A549 (cell line): ENCODE measurements at regions not wholly inside any gene's neighbourhood (a gene's known extent, or its start where the extent isn't known, plus 50 kb on each side); places are given as distances from the start of the nearest gene placed in this dataset.

ENCODE experiments used
- ATAC-seq, 2 experiments: fragments of 200-7000 bp in 1 of 2; fragments of >200 bp in 1 of 2; cut with Nextera tagmentation in 1 of 2; cut with Tn5 transposase in 1 of 2; 3 replicates each; pipeline versions ENCODE4 v1.8.0 to v1.9.1; 2018 to 2020; ENCODE audit warnings: mild to moderate bottlenecking in 1 of 2, moderate library complexity in 1 of 2
- CTCF ChIA-PET: fragments of 300-600 bp; sonication (Branson Sonifier 250); formaldehyde crosslinking; extraction: SDS; loops from one replicate; lab custom pipeline; 2021; ENCODE audit warnings: antibody characterized with exemption, inconsistent platforms; lab: Yijun Ruan, JAX
- POLR2A ChIA-PET: fragments of 350-600 bp; formaldehyde crosslinking; extraction: SDS; loops from one replicate; lab custom pipeline; 2021; ENCODE audit warnings: antibody characterized with exemption, inconsistent platforms; lab: Yijun Ruan, JAX
- DNase-seq, 2 experiments: peaks; one replicate each; pipeline versions ENCODE4 v3.0.0 to v3.0.0-alpha.2; 2011 to 2016; ENCODE audit warnings: low read depth in 1 of 2, low spot score in 1 of 2
- FAIRE-seq: peaks from 2 replicates; lab custom pipeline; 2011; peaks lifted over from hg19 to GRCh38; lab: Jason Lieb, UNC
- H3K27ac ChIP-seq, 2 experiments: fragments of >200 bp; sonication (Bioruptor Twin); formaldehyde crosslinking; 3 replicates each; pipeline ENCODE4 v1.5.1; 2016 to 2017
- H3K4me1 ChIP-seq: fragments of >200 bp; sonication (Bioruptor Twin); formaldehyde crosslinking; 3 replicates; pipeline ENCODE4 v1.6.1; 2016
- H3K4me2 ChIP-seq: fragments of >200 bp; sonication (Bioruptor Twin); formaldehyde crosslinking; 3 replicates; pipeline ENCODE4 v1.6.1; 2016
- H3K4me3 ChIP-seq: fragments of >200 bp; sonication (Bioruptor Twin); formaldehyde crosslinking; 3 replicates; pipeline ENCODE4 v1.5.1; 2016
- H3K9me3 ChIP-seq: fragments of >200 bp; sonication (Bioruptor Twin); formaldehyde crosslinking; 3 replicates; pipeline ENCODE4 v1.6.1; 2016
- ATOH8 ChIP-seq: fragments of 250-450 bp; sonication (Bioruptor Pico); IDR thresholded peaks from 2 replicates; pipeline ENCODE4 v1.5.0; 2020; ENCODE audit warnings: low read depth, mild to moderate bottlenecking, moderate library complexity
- BCL3 ChIP-seq: fragments of >200 bp; sonication (Bioruptor Twin); formaldehyde crosslinking; IDR thresholded peaks from 3 replicates; pipeline ENCODE4 v1.6.1; 2016
- CEBPB ChIP-seq, 2 experiments: fragments of >200 bp in 1 of 2; sonication (Bioruptor Twin) in 1 of 2; formaldehyde crosslinking in 1 of 2; IDR thresholded peaks; 2 replicates each; pipeline ENCODE4 v1.6.1; 2012 to 2016
- CHD2 ChIP-seq: fragments of 150-350 bp; IDR thresholded peaks from 2 replicates; pipeline ENCODE4 v1.6.1; 2014; ENCODE audit warnings: low read length; ENCODE audit not compliant: partially characterized antibody
- CHD4 ChIP-seq: fragments of 200-600 bp; sonication (generic); IDR thresholded peaks from 2 replicates; pipeline ENCODE4 v1.6.1; 2016; ENCODE audit warnings: antibody characterized with exemption, mild to moderate bottlenecking, borderline replicate concordance
- CTCF ChIP-seq: fragments of >200 bp; sonication (Bioruptor Twin); formaldehyde crosslinking; IDR thresholded peaks from 3 replicates; pipeline ENCODE4 v1.5.1; 2016
- FOSB ChIP-seq: fragments of 250-450 bp; sonication (Bioruptor Pico); IDR thresholded peaks from 2 replicates; pipeline ENCODE4 v1.5.0; 2020; ENCODE audit warnings: mild to moderate bottlenecking, moderate library complexity
- FOSL2 ChIP-seq, 2 experiments: fragments of 450-650 bp in 1 of 2; fragments of >200 bp in 1 of 2; sonication (Bioruptor Twin) in 1 of 2; formaldehyde crosslinking; IDR thresholded peaks; 2 replicates each; pipeline versions ENCODE4 v1.5.0 to v1.6.1; 2016 to 2020; ENCODE audit warnings: mild to moderate bottlenecking in 1 of 2, moderate library complexity in 1 of 2
- HDAC2 ChIP-seq: fragments of 200-600 bp; sonication (generic); IDR thresholded peaks from 2 replicates; pipeline ENCODE4 v1.6.1; 2016
- HOXB5 ChIP-seq: fragments of 250-450 bp; sonication (Bioruptor Pico); IDR thresholded peaks from 2 replicates; pipeline ENCODE4 v1.5.0; 2020; ENCODE audit warnings: mild to moderate bottlenecking, moderate library complexity
- JUN ChIP-seq, 2 experiments: fragments of >200 bp; sonication (Bioruptor Twin); formaldehyde crosslinking; IDR thresholded peaks; 2 replicates in 1 of 2; 3 replicates in 1 of 2; pipeline ENCODE4 v1.6.1; 2016 to 2017
- JUNB ChIP-seq: fragments of >200 bp; sonication (Bioruptor Twin); formaldehyde crosslinking; IDR thresholded peaks from 2 replicates; pipeline ENCODE4 v1.6.1; 2016
- KDM1A ChIP-seq: fragments of 200-600 bp; sonication (generic); IDR thresholded peaks from 2 replicates; pipeline ENCODE4 v1.6.1; 2016; ENCODE audit warnings: low read depth, mild to moderate bottlenecking
- NFE2L2 ChIP-seq: fragments of 150-350 bp; conservative IDR thresholded peaks from 2 replicates; pipeline ENCODE4 v1.6.1; 2014; ENCODE audit warnings: low read length
- RAD21 ChIP-seq, 2 experiments: fragments of >200 bp in 1 of 2; sonication (Bioruptor Twin) in 1 of 2; formaldehyde crosslinking in 1 of 2; IDR thresholded peaks in 1 of 2; conservative IDR thresholded peaks in 1 of 2; 2 replicates in 1 of 2; 3 replicates in 1 of 2; pipeline ENCODE4 v1.6.1; 2012 to 2018; ENCODE audit warnings: inconsistent platforms in 1 of 2
- RCOR1 ChIP-seq: fragments of 150-350 bp; IDR thresholded peaks from 2 replicates; pipeline ENCODE4 v1.6.1; 2014; ENCODE audit warnings: antibody characterized with exemption, low read length, low read depth
- SREBF2 ChIP-seq: fragments of 450-650 bp; IDR thresholded peaks from 2 replicates; pipeline ENCODE4 v1.6.1; 2014; ENCODE audit warnings: mild to moderate bottlenecking, moderate library complexity
- ZC3H11A ChIP-seq: fragments of 450-650 bp; IDR thresholded peaks from 2 replicates; pipeline ENCODE4 v1.6.1; 2014; ENCODE audit warnings: antibody characterized with exemption, mild to moderate bottlenecking
- WGBS: methylation state at CpG from one replicate; pipeline ENCODE4 v1.1.6; 2017; ENCODE audit errors: missing lambda C conversion rate; 5-methylcytosine and 5-hydroxymethylcytosine counted together
- TF ChIP-seq, protein P1 (sequence below): IDR thresholded peaks from 2 replicates; pipeline ENCODE4 v1.6.1; 2012

DNA sequence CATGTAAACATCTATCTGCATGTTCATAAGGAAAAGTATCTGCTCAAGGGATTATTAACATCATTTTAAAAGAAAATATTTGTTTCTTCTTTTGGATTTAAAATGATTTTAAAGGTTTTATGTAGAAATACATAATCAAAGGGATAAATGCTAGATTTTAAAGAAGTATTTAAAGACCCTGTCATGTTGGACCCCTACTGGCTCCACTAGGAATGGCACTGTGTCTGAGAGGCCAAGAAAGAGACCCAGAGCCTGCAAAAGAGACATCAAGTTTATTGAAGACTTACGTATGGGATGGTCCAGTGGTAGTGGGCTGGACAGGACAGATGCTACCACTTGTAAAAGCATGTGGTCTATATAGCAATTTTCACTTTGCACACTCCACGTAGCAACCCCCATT, 78.7 kb upstream of the PCDH18 start:
- no peaks in the 10 kb centered on the region for H3K4me1 ChIP-seq
- TF ChIP-seq ATOH8 (CRISPR knock-in tag) = no peak
- TF ChIP-seq JUNB = no peak
- peak in 1 of 2 experiments; percentile 14; a peak in 1 of 5 replicates for TF ChIP-seq RAD21 (conservative IDR thresholded peaks at IDR 0.05 in 1 of 2, IDR thresholded peaks at IDR 0.05 in 1 of 2)
- no peak for TF ChIP-seq KDM1A
- ATAC-seq = peak in 1 of 2 experiments; percentile 54; a peak in 1 of 6 replicates
- no peak for FAIRE-seq
- ChIA-PET CTCF (interaction anchor here (2.1 kb wide), 1 partner anchor 13 kb away, joined by 6 read pairs; no protein-coding TSS in a partner anchor), POLR2A (no interaction called here)
- no peaks in the 10 kb centered on the region for H3K9me3 ChIP-seq
- no peak overlapping the region for H3K4me2 ChIP-seq
- 60% methylated on average over 2 of the region's 2 CpGs for WGBS
- no peak overlapping the region for H3K4me3 ChIP-seq
- peak in 1 of 2 experiments; percentile 13 for DNase-seq
- no peak overlapping the region for H3K27ac ChIP-seq

GRCh38 chr4:137609718-137610430, 77.6 kb upstream of the PCDH18 start:
- FAIRE-seq (no peak), ATAC-seq (no peak)
- CTCF ChIA-PET = interaction anchor here (2.1 kb wide), 1 partner anchor 12 kb away, joined by 6 read pairs; no protein-coding TSS in a partner anchor
- Histone ChIP-seq H3K4me3 (no peak overlapping the region), H3K9me3 (no peaks in the 10 kb centered on the region), H3K4me1 (no peaks in the 10 kb centered on the region)
- WGBS = 26% methylated on average over 4 of the region's 4 CpGs
- POLR2A ChIA-PET = no interaction called here
- TF ChIP-seq CHD4 (no peak), FOSL2 (IDR thresholded peaks at IDR 0.05) (no peak), FOSL2 (CRISPR knock-in tag; IDR thresholded peaks at IDR 0.05) (no peak), CEBPB (IDR thresholded peaks at IDR 0.05) (no peak), NFE2L2 (no peak), JUN (IDR thresholded peaks at IDR 0.05) (no peak), FOSB (CRISPR knock-in tag) (no peak), HOXB5 (CRISPR knock-in tag) (no peak), BCL3 (no peak), HDAC2 (no peak), CTCF (no peak), SREBF2 (no peak), ZC3H11A (no peak)
- TF ChIP-seq, protein P1, sequence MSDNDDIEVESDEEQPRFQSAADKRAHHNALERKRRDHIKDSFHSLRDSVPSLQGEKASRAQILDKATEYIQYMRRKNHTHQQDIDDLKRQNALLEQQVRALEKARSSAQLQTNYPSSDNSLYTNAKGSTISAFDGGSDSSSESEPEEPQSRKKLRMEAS = no peak
- TF ChIP-seq, all 56 proteins: peak for 0
- Histone ChIP-seq H3K4me2 (no peak overlapping the region), H3K27ac (no peak overlapping the region)
- no peak for DNase-seq

- H3K4me3 ChIP-seq = no peak overlapping the region
- CTCF ChIA-PET = no interaction called here
- WGBS = 7% methylated on average over 1 of the region's 1 CpG
- DNase-seq (no peak), FAIRE-seq (no peak)
- POLR2A ChIA-PET = no interaction called here
- no peak for TF ChIP-seq CHD2
- TF ChIP-seq RCOR1 = no peak
- TF ChIP-seq, all 56 proteins: peak for 0
- Histone ChIP-seq H3K9me3 (no peaks in the 10 kb centered on the region), H3K27ac (no peak overlapping the region), H3K4me2 (no peak overlapping the region), H3K4me1 (no peaks in the 10 kb centered on the region)
- ATAC-seq = no peak
These were observed 75.8 kb upstream of the PCDH18 start for GRCh38 chr4:137608085-137608484.
